ENCODE measurements at regions not wholly inside any gene's neighbourhood (a gene's known extent, or its start where the extent isn't known, plus 50 kb on each side); places are given as distances from the start of the nearest gene placed in this dataset.

DNA sequence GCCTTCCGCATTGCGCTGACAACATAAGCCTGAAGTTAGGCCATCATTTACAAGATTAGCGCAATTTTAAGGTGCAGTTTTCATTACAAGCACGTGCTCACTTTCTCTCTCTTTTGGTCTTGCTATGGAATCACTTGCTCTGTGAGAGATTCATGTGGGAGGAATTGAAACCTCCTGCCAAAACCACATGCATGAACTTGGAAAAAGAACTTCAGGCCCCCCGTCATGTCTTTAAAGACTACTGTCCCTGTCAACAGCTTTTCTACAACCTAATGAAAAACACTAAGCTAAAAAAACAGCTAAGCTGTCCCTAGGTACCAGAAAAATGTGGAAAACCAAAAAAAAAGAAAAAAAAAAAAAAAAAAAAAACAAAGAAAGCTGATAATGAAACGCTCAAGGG lies 1707.6 kb upstream of the RAG2 start:
- peaks cover 0 to 15% (median 0%) of the 10 kb centered on the region in 8 donors for H3K9me3 ChIP-seq
- H3K27me3 ChIP-seq (replicated peaks in 1 of 7): no peaks in the 10 kb centered on the region
- no peak overlapping the region for H3K4me3 ChIP-seq
- no peaks in the 10 kb centered on the region for H3K4me1 ChIP-seq
- intact Hi-C loops (cut with DNase I; ENCODE audit: low total_unique reads): no loop called here
- WGBS, 5 donors: 78 to 84% (median 83%) methylated on average over 6 of the region's 6 CpGs
- TF ChIP-seq POLR2AphosphoS5 (IDR thresholded peaks at IDR 0.05) (no peak), POLR2A (IDR thresholded peaks at IDR 0.05) (no peak)
- TF ChIP-seq, protein P1, sequence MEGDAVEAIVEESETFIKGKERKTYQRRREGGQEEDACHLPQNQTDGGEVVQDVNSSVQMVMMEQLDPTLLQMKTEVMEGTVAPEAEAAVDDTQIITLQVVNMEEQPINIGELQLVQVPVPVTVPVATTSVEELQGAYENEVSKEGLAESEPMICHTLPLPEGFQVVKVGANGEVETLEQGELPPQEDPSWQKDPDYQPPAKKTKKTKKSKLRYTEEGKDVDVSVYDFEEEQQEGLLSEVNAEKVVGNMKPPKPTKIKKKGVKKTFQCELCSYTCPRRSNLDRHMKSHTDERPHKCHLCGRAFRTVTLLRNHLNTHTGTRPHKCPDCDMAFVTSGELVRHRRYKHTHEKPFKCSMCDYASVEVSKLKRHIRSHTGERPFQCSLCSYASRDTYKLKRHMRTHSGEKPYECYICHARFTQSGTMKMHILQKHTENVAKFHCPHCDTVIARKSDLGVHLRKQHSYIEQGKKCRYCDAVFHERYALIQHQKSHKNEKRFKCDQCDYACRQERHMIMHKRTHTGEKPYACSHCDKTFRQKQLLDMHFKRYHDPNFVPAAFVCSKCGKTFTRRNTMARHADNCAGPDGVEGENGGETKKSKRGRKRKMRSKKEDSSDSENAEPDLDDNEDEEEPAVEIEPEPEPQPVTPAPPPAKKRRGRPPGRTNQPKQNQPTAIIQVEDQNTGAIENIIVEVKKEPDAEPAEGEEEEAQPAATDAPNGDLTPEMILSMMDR (IDR thresholded peaks at IDR 0.05 in 8 of 11, conservative IDR thresholded peaks at IDR 0.05 in 3 of 11): no peak
- no peak overlapping the region for H3K27ac ChIP-seq
- H3K36me3 ChIP-seq: no peaks in the 10 kb centered on the region
- no peak for DNase-seq

DNA sequence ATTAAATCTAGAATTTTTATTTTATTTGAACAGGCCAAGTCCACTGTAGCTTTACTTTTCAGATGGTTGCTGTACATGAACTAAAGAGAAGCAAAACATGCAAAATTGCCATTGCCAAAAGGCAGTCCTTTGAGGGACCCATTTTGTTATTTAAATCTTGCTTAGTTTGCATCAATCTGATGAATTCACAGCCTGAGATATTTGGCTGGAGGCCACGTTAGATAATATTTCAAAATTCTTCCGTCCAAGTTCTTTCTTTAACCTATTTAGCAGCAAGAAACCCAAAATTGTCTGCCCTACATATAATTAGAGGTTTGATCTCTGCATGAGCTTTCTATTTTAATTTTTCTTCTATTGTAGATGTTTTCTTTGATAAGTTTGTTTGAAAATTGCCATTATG lies 1706.9 kb upstream of the RAG2 start:
- 55 to 88% (median 73%) methylated on average over 2 of the region's 2 CpGs for WGBS, 5 donors
- intact Hi-C loops (cut with DNase I; ENCODE audit: low total_unique reads): no loop called here
- TF ChIP-seq POLR2AphosphoS5 (IDR thresholded peaks at IDR 0.05) (no peak), POLR2A (IDR thresholded peaks at IDR 0.05) (no peak)
- TF ChIP-seq, protein P1 (IDR thresholded peaks at IDR 0.05 in 8 of 11, conservative IDR thresholded peaks at IDR 0.05 in 3 of 11): no peak

DNA sequence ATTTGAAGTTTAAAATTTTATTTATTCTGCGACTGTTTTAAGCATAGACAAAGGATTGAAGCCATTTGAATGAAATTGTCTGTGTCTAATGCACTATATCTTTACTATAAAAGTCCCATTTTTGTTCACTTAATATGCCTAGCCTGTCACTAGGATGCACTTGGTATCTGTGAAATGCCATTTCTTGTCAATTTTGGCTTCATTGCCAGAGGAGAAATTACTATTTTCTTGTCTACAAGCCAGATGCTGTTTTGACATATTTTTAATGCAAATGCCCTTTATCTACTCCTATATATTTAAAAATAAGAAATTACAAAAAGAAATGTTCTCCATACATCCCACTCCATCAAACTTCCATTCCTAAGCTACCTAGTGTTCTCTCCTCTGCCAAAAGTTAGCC lies 1704.5 kb upstream of the RAG2 start:
- no peaks in the 10 kb centered on the region for H3K36me3 ChIP-seq
- H3K9me3 ChIP-seq: peaks cover 0 to 15% (median 0%) of the 10 kb centered on the region in 8 donors
- DNase-seq: no peak
- H3K4me1 ChIP-seq: no peaks in the 10 kb centered on the region
- H3K4me3 ChIP-seq: no peak overlapping the region
- 0 to 4% (median 0%) methylated on average over 1 of the region's 1 CpG for WGBS, 5 donors
- TF ChIP-seq, protein P1 (IDR thresholded peaks at IDR 0.05 in 8 of 11, conservative IDR thresholded peaks at IDR 0.05 in 3 of 11): no peak
- TF ChIP-seq POLR2AphosphoS5 (IDR thresholded peaks at IDR 0.05) (no peak), POLR2A (IDR thresholded peaks at IDR 0.05) (no peak)
- intact Hi-C loops (cut with DNase I; ENCODE audit: low total_unique reads): no loop called here
- no peaks in the 10 kb centered on the region for H3K27me3 ChIP-seq (replicated peaks in 1 of 7)
- H3K27ac ChIP-seq: no peak overlapping the region

More for the DNA sequence above, 1706.9 kb upstream of the RAG2 start:
- peaks cover 0 to 15% (median 0%) of the 10 kb centered on the region in 8 donors for H3K9me3 ChIP-seq
- H3K36me3 ChIP-seq: no peaks in the 10 kb centered on the region
- no peak for DNase-seq
- no peak overlapping the region for H3K4me3 ChIP-seq
- no peaks in the 10 kb centered on the region for H3K4me1 ChIP-seq
- no peaks in the 10 kb centered on the region for H3K27me3 ChIP-seq (replicated peaks in 1 of 7)
- H3K27ac ChIP-seq: no peak overlapping the region

DNA sequence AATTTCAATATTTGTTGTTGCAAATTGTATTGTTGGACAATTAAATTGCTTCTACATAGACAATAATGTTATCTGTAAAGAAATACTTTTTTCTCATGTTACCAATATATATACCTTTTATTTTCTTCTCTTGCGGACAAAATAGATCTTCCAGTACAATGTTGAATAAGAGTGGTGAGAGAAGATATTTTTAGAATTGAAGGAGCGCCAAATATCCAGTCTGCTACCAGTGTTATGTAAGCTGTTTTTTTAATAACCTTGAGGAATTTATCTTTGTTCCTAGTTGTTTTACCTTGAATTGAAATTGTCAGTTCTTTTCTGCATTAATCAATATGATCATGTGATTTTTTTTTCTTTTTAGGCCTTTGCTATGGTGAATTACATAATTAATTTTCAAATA lies 1702.5 kb upstream of the RAG2 start:
- Histone ChIP-seq H3K4me1 (no peaks in the 10 kb centered on the region), H3K27me3 (replicated peaks in 1 of 7) (no peaks in the 10 kb centered on the region), H3K27ac (no peak overlapping the region), H3K9me3 (peaks cover 0 to 26% (median 7%) of the 10 kb centered on the region in 8 donors), H3K4me3 (no peak overlapping the region), H3K36me3 (no peaks in the 10 kb centered on the region)
- WGBS, 5 donors: 90 to 98% (median 94%) methylated on average over 2 of the region's 2 CpGs
- no peak for DNase-seq
- TF ChIP-seq POLR2A (IDR thresholded peaks at IDR 0.05) (no peak), POLR2AphosphoS5 (IDR thresholded peaks at IDR 0.05) (no peak)
- TF ChIP-seq, protein P1 (IDR thresholded peaks at IDR 0.05 in 8 of 11, conservative IDR thresholded peaks at IDR 0.05 in 3 of 11): no peak
- intact Hi-C loops (cut with DNase I; ENCODE audit: low total_unique reads): no loop called here

Data from spleen (tissue), 11 donors.